CD4-positive, alpha-beta T cell treated with Interleukin-4 for 1 hour (primary cell): ENCODE measurements at regions not wholly inside any gene's neighbourhood (a gene's known extent, or its start where the extent isn't known, plus 50 kb on each side); places are given as distances from the start of the nearest gene placed in this dataset.

Experiments used
- DNase-seq, 2 donors: peaks; one replicate each; pipeline ENCODE4 v3.0.0-alpha.2; 2020 to 2022

DNA sequence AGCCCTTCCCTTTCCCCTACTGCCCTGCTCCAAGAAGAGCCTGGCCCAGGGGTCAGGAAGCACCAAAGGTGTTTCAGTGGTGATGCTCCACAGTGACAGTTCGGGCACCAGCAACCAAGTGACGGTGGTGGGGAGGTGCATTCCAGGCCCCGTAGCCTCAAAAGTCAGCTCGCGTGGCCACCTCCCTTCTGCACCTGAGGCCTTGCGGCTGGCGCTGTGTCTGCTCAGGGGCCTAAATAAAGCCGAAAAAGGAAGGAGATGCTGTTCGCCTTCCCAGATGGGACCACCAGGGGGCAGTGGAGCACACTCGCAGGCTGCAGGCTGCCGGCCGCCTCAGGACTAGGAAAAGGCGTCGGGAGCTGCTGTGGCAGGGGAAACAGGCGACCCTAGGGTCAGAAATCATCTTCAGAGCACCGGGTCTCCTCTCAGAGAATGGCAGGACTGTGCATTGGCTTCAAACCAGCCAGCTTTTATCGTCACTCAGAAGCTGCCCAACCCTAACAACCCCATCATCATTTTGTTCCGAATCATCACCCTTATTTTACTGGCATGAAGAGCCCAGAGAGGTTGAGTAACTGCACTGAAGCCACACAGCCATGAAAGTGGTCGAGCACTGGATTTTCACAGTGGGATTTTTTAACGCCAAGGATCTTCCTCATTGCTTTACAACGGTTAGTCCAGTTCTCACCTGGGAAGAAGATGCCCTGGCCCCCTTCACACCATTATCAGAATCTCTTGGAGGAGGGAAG lies 213.0 kb upstream of the CELF4 start:
- peak in 1 of 2 donors; percentile 1 for DNase-seq

DNA sequence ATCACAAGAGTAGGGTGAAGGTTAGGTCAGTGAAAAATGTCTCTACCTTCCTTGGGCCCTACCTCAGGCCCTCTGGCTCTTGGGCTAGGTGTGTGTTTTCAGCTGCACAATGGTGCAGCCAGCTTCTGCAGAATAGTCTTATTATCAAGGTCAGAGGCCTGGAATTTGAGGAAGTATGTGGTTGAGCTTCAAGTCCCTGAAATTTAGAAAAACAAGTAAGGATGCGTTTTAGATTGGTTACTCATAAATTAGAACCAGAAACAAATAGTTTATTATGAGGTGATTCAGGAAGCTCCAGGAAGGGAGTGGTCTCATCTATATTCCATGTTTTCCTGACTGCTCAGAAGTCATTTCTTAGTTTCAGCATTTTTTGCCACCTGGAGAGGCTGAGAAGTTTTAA lies 204.2 kb upstream of the CELF4 start:
- no peak for DNase-seq

DNA sequence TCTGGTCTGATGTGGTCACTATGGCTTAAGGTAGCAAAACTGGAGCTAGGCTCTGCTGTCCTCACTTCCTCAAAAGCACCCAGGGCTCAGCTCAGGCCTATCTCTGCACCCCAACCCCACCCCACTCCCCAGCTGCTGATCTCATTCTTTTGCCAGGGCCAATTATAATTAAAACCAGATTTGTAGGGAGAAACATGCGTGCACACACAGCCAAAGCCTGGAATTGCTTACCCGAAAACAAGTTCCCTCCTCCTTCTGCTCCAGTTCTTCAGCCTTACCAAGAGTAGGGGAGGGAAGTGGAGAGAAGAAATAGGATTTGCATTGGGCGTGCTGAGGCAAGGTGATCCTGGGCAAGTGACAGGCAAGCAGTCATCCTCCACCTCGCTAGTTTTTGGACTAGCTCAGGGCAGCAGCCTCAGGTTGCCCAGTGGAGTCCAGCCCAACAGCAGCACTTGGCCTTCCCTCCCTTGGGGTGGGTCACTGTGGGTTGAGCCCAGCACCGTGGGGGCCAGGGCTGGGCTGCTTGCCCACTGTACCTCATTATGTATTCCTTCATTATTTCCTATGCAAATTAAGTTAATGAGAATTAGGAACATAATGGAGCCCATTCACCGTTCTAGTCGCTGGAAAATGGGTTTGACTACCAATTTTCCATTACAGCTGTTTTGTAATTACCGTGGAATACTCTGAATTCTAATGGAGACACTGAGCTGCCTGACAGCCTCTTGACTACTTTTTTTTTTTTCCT lies 199.1 kb upstream of the CELF4 start:
- DNase-seq, result no peak

DNA sequence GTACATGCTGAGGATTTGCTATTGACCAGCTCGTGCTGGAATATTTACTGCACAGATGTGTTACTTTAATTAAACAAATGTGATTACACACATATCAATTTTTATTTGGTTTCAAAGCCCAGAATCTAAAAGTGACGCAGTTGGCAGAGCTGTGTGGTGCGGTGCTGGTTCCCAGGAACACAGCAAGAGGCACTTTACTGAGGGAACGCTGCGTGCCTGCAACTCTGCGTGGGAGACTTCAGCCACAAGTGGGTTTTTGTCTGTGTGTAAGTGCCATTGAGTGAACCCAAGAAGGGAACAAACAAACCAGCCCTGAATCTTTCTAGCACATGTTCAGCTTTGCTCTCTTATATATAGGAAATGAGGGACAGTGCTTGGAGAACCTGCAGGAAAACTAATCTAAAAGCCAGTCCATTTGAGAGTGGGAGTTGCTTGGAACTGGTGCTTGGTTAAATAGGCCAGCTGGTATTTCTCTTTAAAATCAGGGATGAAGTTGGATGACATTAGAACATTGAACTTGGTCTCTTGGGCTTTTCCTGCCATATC lies 196.6 kb upstream of the CELF4 start:
- no peak for DNase-seq

DNA sequence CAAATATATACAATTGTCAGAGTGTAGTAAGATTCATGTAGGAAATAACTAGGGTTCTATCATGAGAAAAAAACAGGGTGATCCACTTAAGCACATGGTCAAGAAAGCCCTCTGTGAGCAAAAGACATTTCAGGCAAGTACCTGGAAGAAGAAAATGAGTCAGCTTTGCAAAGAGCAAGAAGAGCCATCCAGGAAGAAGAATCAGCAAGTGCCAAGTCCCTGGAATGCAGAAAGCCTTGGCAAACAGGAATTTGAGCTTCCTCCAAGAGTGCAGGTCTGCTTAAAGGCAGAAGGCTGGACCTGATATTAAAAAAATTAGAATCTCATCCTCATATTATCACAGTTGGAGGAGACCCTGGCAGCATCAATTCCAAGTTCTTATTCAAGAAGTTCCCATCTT lies 188.5 kb upstream of the CELF4 start:
- DNase-seq, result no peak

DNA sequence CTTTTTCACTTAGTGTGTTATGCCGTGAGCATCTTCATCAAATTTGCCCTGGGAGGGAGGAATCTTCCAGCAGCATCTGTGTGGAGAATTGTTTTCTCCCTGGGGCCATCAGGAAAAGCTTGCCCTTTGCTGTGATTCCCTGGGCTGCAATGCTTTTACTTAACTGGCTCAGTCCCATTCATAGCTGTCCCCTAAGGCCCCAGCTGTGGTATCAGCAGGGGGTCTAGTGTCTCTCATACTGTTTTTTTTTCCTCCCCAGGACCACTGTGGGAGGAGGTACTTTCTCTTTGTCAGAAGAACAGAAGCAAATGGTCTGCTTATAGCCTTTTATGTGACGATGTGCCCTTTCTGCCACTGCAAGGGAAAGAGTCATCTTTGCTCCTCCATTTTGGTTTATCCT lies 176.8 kb upstream of the CELF4 start:
- no peak for DNase-seq

DNA sequence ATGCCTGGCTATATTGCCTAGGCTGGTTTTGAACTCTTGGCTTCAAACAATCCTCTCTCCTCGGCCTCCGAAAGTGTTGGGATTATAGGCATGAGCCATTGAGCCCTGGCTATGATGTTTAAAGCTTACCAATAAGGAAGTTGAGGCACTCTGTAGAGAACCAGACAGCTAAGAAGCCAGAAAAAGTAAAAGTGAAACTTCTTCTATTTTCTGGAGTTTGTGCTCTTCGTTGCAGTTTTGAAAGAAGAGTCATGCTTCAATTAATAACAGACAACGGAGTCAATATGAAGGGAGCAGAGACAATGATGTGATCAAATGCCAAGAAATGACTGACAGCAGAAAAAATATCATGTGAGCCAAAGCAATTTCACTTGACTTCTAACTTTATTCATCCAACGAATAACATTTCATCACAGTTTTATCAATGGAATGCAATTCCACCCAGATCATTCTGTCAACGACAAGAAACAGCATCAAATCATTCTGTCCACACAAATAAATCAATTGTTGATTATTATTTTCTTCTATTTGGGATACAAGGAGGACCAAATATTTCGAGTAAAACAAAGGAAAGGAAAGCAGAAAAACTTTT lies 175.5 kb upstream of the CELF4 start:
- DNase-seq, result no peak

DNA sequence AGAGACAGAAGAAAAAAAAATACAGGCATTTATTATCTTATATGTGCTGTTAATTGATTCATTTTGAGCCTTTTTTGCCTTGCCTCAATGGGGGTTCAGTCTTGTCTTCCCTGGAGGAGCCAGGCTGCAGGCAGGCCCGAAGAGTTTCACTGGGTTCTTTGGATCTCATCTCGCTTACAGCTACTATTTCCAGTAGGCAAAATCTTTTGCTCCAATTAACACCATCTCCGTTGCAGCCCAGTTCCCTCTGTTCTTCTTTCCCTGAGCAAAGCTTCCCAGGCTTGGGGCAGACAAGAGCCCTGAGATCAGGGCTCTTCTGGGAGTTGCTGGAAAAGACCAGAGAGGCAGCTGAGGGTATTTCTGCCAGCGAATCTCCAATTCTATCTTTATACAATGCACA lies 168.8 kb upstream of the CELF4 start:
- DNase-seq, result no peak

DNA sequence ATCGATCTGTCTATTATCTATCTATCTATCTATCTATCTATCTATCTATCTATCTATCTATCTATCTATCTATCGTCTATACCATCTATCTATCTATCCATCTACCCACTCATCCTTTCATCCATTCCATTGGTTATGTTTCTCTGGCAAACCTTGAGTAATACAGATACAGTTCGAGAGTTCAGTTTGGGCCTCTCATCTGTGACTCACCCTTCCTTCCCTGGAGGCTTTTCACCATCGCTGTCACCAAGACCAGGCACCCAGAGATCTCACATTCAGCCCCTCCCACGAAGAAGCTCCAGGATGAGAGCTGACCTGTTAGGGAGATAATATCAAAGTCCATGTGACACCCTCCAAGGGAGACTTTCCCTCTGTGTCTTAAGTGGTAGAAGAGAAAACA lies 164.1 kb upstream of the CELF4 start:
- DNase-seq, result no peak

DNA sequence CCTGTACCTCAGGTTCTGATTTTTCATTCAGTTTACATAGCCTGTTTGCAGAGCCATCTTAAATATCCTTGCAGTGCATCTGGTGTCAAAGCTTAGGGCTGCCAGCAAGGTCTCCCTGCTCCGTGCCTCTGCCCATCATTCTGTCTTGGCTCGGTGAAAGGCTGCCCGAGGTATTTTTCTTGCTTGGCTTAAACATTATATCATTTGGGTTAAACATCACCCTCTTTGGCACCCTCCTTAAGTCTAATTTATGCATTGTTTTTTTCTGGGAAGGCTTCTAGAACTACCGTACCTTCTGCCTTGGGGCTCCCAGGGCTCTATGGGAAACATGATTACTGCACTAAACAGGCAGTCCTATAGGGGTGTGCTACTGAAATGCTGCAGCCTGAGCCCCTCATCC lies 158.6 kb upstream of the CELF4 start:
- no peak for DNase-seq

DNA sequence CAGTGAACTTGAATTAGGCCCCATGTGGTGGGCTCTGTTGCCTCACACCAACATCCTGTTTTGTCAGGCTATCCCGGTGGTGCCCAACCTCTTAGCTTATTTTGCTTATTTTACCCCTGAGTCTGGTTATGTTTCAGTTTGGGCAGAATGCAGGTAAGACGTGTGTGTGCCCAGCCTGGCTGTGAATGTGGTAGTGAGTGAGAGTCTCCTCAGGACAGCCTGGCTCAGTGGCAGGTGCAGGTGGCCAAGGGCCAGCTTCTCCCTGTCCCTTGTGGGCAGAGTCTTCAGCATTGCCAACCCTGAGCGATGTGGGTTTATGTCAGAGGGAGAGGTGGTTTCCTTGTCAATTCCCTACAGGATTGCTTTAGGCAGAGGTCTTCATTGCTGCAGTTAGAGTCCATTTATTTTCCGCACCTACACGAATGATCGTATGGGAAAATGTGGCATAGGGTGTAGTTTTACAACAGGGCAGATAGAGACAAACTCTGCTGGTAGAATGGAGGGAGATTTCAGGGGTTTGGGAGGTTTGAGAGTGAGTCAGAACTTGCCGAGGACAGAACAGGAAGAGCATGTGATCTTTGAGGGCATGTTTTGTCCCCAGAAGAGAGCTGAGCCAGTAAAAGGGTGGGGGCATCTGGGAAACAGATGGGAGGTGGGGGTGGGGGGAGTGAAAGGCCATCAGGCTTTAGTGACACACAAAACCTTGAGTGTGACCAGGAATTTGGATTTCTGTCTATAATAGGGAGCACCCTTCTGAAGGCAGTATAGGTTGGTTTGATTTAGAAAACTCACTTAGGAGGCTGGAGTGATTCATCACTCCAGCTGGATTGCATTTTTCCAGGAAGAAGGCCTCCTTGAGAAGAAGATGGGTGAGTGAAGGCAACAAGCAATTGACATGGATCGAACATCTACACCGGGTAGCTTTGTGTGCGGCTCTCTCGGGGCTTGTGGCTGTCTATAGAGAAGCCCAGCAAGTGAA lies 156.2 kb upstream of the CELF4 start:
- DNase-seq, result no peak

DNA sequence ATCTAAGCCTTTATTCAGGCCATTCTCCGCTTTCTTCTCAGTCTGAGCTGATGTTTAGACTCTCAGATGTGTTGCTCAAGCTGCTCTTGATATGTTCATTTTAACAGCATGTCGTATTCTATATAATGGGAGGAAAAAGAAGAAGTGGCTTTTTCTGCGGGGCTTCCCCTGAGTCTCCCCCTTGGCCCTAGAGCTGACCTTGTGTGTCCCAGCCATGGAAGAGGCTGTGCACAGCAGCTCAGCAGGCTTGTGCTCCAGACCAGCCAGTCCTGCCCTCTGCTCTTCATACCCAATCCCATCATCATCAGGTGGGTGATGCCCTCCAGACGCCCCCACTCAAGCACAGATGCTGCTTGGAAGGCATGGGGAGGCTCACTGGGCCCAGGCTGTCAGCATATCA lies 155.1 kb upstream of the CELF4 start:
- DNase-seq, result no peak

DNA sequence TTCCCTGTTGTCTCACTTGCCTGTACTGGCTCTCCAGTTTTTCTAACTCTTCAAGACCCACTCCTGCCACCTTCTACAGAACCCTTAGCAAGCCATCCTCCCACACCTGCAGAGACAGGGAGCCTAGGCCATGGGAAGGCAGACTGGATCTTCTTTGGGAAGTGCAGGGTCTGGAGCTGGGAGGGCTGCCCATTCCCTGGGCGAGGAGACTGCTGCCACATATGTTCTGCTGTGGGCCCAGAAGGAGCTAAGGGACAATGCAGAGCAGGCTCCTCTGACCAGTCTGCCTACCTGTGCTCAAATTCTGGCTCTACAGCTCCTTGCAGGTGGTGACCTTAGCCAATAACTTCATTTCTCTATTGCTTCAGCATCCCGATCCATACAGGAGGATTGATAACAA lies 152.1 kb upstream of the CELF4 start:
- no peak for DNase-seq

DNA sequence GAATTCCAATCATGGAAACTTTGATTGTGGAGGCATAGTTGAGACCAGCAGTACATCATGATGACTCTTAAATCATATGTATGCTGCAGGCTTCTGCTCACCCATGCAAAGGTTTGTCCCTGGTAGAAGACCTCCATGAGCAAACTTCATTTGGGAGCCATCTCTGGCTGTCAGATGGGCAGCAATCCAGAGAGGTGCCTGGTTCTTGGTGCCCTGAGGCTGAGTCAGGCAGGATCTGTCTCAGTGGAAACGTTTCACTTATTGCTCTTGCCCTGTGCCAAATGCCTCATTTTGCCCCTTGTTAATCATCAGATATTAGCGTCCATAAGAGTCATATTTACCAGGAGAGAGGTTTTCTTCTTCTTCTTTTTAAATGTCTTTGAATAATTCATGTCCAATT lies 151.5 kb upstream of the CELF4 start:
- DNase-seq, result no peak

DNA sequence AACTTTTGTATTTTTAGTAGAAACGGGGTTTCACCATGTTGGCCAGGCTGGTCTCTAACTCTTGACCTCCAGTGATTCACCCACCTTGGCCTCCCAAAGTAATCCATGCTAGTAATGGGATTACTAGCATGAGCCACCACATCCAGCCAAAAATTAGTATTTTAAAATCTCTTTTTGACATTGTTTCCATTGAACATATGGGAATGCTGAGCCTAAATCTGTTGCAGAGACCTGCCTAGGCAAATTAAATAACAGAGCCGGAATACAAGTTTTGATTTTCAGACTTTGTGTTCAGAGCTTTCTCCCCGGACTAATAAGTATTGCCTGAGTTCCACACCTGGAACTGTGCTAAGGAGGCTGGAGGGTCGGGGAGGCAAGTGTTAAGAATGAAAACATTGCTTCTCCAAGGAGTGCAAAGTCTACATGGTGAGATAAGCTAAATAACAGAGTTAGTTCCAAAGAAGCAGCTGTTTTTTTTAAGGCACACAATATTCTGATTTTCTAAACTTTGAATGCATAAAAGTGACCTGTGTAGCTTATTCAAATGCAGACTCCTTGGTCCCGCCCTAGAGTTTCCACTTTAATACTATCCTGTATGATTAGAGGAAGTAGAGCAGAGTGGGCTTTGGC lies 150.6 kb upstream of the CELF4 start:
- no peak for DNase-seq

DNA sequence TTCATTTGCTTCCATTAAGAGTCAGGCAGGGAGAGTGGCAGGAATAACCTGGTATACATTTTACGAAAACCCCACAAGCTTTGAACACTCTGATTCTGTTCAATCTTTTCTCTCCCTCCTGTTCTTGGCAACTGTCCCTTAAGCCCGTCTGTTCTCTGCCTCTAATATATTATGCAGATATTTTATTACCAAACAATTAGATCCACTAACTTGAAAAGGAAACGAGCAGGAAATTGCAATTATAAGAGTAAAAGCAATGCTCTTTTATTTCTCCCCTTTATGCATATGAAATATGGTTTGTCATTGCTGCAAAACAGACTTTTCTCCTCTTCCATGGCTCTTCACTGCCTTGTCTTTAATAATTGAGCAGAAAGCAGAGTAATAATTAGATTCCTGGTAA lies 149.1 kb upstream of the CELF4 start:
- DNase-seq, result no peak

DNA sequence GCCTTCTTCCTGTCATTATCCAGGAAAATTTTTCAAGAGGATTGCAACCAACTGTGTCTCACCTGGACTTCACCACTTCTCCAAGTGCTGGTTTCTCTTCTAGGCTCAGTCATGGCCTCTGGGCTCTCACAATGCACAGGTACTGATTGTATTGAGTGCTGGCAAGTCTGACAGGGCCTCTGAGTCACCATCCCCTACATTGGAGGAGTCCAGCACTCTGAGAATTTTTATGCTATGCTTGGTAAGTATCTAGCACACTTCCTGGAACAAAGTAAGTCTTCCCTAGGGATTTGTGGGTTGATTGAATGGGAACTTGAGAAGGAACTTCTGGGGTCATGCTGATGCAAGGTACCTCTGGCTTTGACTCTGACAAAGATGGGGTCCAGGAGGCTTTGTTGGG lies 147.2 kb upstream of the CELF4 start:
- no peak for DNase-seq

DNA sequence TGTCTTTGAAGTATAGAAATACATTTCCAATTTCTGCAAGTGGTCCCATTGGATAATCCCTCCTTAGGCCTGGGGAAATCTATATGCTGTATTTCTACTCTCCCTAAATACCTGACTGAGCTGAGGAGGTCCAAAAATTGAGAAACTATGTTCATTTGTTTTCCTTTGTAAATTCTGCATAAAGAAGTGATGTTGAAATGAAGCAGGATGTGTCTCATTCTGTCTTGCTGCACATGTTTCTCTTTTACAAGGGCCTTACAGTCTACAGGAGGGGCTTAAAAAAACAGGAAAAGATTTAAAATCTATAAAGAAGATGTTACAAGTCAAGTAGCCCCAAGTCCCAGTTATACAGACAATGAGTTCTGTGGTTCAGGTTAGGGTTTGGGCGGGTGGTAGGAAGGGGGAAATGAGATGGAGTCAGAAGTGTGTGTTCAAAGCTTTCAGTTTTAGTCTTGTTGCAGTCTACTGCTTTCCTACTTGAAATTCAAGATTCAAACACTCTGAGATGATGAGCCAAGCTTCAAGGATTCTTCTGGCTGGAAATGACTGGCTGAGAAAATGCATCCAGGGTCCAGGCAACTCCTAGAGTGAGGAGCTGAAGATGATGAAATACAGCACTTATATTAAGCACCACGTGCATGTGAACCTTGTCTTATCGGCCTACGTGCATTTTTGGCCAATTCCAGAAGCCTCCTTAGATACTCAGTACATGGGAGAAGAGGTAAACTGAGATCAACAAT lies 146.3 kb upstream of the CELF4 start:
- DNase-seq, result no peak

DNA sequence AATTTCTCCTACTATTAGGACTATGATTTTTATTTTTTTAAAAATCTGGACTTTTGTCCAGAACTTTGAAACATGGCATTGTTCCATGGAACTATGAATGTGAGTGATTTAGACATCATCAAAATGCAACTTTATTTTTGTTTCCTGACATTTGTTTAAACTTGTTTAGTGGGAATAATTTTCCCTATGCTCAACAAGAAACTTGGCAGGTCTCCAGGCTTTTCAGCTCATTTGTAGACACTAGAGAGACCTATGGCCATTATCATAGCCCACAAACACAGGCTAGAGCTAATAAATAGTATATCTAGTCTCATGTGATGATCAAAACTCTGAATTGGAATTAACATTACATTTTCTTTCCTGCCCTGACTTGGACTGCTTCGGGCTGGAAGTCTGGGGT lies 145.1 kb upstream of the CELF4 start:
- no peak for DNase-seq

DNA sequence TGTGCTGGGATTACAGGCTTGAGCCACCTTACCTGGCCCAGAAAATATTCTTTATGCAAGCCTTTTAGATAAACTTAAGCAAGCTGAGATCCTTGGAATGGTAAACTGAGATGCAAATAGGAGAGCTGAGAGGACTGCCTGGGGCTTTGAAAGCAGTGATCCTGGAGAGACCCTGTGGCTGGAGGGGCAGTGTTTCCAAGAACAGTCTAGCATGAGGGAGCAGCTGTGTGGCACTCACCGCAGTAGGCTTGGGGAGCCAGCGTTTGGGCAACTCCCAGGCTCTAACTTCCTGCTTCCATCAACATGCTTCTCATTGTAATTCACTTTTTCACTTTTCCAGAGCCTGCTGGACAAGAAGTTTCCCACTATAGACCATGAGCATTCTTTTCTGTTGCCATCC lies 144.1 kb upstream of the CELF4 start:
- DNase-seq, result no peak

DNA sequence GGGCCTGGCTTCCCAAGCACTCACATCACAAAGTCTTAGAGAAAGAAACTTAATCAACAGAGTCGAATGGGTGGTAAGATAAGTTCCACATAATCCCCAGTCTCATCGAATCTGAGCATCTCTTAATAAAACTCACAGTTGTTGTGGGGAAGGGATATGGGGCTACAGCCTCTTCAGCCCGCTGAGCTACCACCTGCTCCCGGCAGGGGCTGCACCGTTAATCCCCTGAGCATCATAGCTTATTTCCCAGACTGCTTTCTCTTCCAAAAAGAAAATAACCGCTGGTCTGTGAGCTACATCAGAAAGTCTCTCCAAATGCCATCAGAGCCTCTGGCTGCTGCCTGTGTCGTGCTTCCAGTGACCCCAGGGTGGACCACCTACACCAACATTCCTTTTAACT lies 139.4 kb upstream of the CELF4 start:
- DNase-seq, result no peak

DNA sequence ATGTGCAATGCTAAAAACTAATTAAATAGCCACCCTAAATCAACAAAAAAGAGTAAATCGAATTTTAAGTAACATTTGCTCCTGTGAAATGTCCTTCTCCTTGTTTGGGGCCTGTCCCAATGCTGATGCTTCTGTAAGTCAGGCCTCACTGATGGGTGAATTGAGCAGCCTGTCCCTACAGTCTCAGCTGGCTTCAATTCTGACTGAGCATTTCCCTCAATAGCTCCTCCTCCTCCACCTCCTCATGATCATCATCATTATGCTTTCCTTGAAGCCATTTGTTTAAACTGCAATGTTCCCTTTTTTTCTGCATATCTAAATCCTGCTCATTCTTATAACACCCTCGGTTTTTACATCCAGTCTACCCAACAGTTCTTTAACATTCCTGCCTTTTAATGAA lies 137.2 kb upstream of the CELF4 start:
- no peak for DNase-seq
